Effector memory CD8-positive, alpha-beta T cell (primary cell): ENCODE measurements at regions not wholly inside any gene's neighbourhood (a gene's known extent, or its start where the extent isn't known, plus 50 kb on each side); places are given as distances from the start of the nearest gene placed in this dataset.

Source experiments
- ATAC-seq: fragments of 150-1000 bp; cut with Tn5 transposase; replicated peaks from 2 replicates; pipeline ENCODE4 v1.10.0; 2021; ENCODE audit warnings: mild to moderate bottlenecking, moderate library complexity
- DNase-seq, 3 experiments: peaks; one replicate each; pipeline ENCODE4 v3.0.0; 2021
- H3K27ac Mint-ChIP-seq, 2 donors: one replicate each; pipeline ENCODE4 v1.8.0; 2022; ENCODE audit warnings: mild to moderate bottlenecking in 2 of 2, mixed read lengths in 2 of 2, moderate library complexity in 2 of 2
- H3K27me3 Mint-ChIP-seq, 2 donors: one replicate each; pipeline ENCODE4 v1.8.0; 2022; ENCODE audit warnings: mixed read lengths in 2 of 2
- H3K36me3 Mint-ChIP-seq: one replicate; pipeline ENCODE4 v1.8.0; 2022; ENCODE audit warnings: mild to moderate bottlenecking, moderate library complexity, mixed read lengths; ENCODE audit not compliant: insufficient read depth
- H3K4me1 Mint-ChIP-seq, 2 donors: one replicate each; pipeline ENCODE4 v1.8.0; 2022; ENCODE audit warnings: low read depth in 2 of 2, mixed read lengths in 2 of 2
- H3K4me3 Mint-ChIP-seq, 2 donors: one replicate each; pipeline ENCODE4 v1.8.0; 2022; ENCODE audit warnings: mild to moderate bottlenecking in 2 of 2, mixed read lengths in 2 of 2, moderate library complexity in 2 of 2
- H3K9me3 Mint-ChIP-seq, 2 donors: one replicate each; pipeline ENCODE4 v1.8.0; 2022; ENCODE audit warnings: mixed read lengths in 2 of 2

GRCh38 chr10:8128511-8128910, 74.0 kb downstream of the GATA3 start:
- no peak overlapping the region for H3K4me3 Mint-ChIP-seq
- H3K36me3 Mint-ChIP-seq: no peaks in the 10 kb centered on the region
- no peak for DNase-seq
- ATAC-seq: no peak
- peaks cover 9 to 13% of the 10 kb centered on the region in 2 donors for H3K27me3 Mint-ChIP-seq
- peaks cover 3 to 15% of the 10 kb centered on the region in 2 donors for H3K4me1 Mint-ChIP-seq
- H3K27ac Mint-ChIP-seq: no peak overlapping the region
- no peaks in the 10 kb centered on the region for H3K9me3 Mint-ChIP-seq

DNA sequence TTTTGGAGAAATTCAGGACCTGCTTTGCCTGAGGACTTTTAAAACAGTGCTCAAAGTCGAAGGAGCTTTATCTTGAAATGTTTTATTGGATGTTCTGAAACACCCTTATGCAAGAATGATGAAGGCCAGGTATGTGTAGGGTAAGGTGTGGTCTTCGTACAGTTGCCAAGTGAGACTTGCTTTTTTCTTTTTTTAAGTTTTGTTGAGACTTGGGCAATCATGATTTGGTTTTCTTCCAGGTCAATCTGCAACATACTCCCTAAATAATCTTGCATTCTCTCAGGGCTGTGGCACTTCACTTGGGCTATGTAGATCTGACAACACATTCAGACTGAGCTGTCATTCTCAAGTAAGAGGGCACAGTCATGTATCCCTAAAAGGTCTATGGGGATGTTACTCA, 75.0 kb downstream of the GATA3 start:
- Mint-ChIP-seq H3K9me3 (no peaks in the 10 kb centered on the region), H3K4me1 (peaks cover 3 to 15% of the 10 kb centered on the region in 2 donors), H3K4me3 (no peak overlapping the region), H3K36me3 (no peaks in the 10 kb centered on the region), H3K27me3 (peaks cover 13 to 15% of the 10 kb centered on the region in 2 donors), H3K27ac (no peak overlapping the region)
- no peak for DNase-seq
- no peak for ATAC-seq

- H3K4me1 Mint-ChIP-seq: peaks cover 3 to 12% of the 10 kb centered on the region in 2 donors
- no peak for DNase-seq
- H3K27ac Mint-ChIP-seq: no peak overlapping the region
- ATAC-seq: no peak
- H3K9me3 Mint-ChIP-seq: no peaks in the 10 kb centered on the region
- peaks cover 13 to 15% of the 10 kb centered on the region in 2 donors for H3K27me3 Mint-ChIP-seq
- H3K4me3 Mint-ChIP-seq: no peak overlapping the region
- H3K36me3 Mint-ChIP-seq: no peaks in the 10 kb centered on the region
Observed at GRCh38 chr10:8130973-8131911, 76.8 kb downstream of the GATA3 start.

- no peak overlapping the region for H3K27ac Mint-ChIP-seq
- peaks cover 9 to 11% of the 10 kb centered on the region in 2 donors for H3K4me1 Mint-ChIP-seq
- no peak for DNase-seq
- ATAC-seq: no peak
- H3K4me3 Mint-ChIP-seq: no peak overlapping the region
- H3K27me3 Mint-ChIP-seq: peaks cover 13 to 15% of the 10 kb centered on the region in 2 donors
- H3K9me3 Mint-ChIP-seq: no peaks in the 10 kb centered on the region
- H3K36me3 Mint-ChIP-seq: no peaks in the 10 kb centered on the region
Observed at GRCh38 chr10:8133146-8133545, 78.7 kb downstream of the GATA3 start.

DNA sequence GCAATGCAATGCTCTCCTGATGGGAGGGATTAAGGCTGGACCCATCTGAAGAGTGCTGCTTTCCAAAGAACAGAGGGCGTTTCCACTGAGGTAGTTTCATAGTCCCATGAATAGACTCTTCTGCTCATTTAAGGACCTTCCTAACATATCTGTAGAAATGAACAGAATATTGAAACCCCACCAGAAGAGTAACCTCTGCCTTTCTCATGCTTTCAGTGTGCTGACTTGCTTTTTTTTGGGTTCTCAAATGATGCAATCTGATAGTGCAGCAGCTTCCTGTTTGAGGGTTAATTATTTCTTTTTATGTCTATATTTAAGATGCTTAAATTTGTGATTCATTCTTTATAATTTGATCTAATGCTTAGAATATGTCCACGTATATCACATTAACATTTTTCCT, 82.2 kb downstream of the GATA3 start:
- Mint-ChIP-seq H3K36me3 (no peaks in the 10 kb centered on the region), H3K9me3 (no peaks in the 10 kb centered on the region), H3K27ac (peak overlapping the region; percentile 27 to 68), H3K27me3 (peaks cover 10 to 21% of the 10 kb centered on the region in 2 donors), H3K4me1 (peaks cover 11 to 17% of the 10 kb centered on the region in 2 donors), H3K4me3 (peak overlapping the region; percentile 33 to 67)
- no peak for ATAC-seq
- no peak for DNase-seq

- Mint-ChIP-seq H3K9me3 (no peaks in the 10 kb centered on the region), H3K4me3 (peak overlapping the region; percentile 33 to 67), H3K36me3 (no peaks in the 10 kb centered on the region), H3K27me3 (peaks cover 6 to 21% of the 10 kb centered on the region in 2 donors), H3K27ac (peak overlapping the region; percentile 27 to 68), H3K4me1 (peaks cover 8 to 14% of the 10 kb centered on the region in 2 donors)
- ATAC-seq: peak; percentile 70
- peak in 1 of 3 experiments; percentile 6 for DNase-seq
Observed at GRCh38 chr10:8137272-8137681, 82.8 kb downstream of the GATA3 start.

DNA sequence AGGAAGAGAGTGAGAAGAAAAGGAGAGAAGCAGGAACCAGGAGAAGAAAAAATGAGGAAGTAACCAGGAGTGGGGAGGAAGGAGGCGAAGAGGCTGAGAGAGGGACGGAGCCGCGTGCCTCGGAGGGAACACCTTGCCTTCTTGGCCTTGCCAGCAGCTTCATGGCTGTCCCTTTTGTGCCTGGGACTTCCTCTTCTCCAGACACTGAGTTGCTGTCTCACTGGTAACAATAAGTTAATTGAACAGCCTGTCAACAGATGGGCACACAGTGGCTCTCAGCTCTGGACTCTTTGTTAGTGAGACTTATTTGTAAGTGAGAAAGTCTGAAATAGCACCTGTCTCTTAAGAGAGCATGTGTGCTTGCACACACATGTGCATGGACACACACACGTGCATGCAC, 83.2 kb downstream of the GATA3 start:
- DNase-seq (no peak), ATAC-seq (peak; percentile 44)
- peak overlapping the region; percentile 27 to 68 for H3K27ac Mint-ChIP-seq
- H3K4me3 Mint-ChIP-seq: peak overlapping the region; percentile 33 to 67
- H3K36me3 Mint-ChIP-seq: no peaks in the 10 kb centered on the region
- H3K27me3 Mint-ChIP-seq: peaks cover 6 to 20% of the 10 kb centered on the region in 2 donors
- H3K4me1 Mint-ChIP-seq: peaks cover 8 to 14% of the 10 kb centered on the region in 2 donors
- no peaks in the 10 kb centered on the region for H3K9me3 Mint-ChIP-seq

- DNase-seq (no peak), ATAC-seq (no peak)
- Mint-ChIP-seq H3K36me3 (no peaks in the 10 kb centered on the region), H3K27me3 (peaks cover 0 to 12% of the 10 kb centered on the region in 2 donors), H3K4me3 (no peak overlapping the region), H3K9me3 (no peaks in the 10 kb centered on the region), H3K4me1 (peaks cover 8 to 10% of the 10 kb centered on the region in 2 donors), H3K27ac (peak overlapping the region in 1 of 2 donors; percentile 44)
Observed at GRCh38 chr10:8138471-8138870, 84.0 kb downstream of the GATA3 start.

DNA sequence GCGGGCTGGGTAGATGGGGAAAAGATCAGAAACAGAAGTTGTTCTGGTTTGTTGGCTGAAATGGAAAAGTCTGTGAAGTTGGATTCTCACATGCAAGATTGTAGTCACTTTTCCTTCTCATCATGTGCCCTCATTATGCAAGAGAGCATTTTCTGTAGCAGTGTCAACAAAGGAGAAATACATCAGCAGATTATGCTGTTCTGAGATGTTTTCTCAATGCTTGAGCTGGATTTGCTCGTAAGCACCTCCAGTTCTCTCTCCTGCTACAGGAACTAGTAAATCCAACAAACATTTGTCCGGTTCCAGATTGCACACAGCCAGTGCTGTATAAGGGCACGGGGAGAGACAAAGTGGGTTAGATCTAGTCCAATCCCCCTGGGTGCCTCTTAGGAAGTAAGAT, 90.0 kb downstream of the GATA3 start:
- peaks cover 0 to 5% of the 10 kb centered on the region in 2 donors for H3K4me1 Mint-ChIP-seq

DNA sequence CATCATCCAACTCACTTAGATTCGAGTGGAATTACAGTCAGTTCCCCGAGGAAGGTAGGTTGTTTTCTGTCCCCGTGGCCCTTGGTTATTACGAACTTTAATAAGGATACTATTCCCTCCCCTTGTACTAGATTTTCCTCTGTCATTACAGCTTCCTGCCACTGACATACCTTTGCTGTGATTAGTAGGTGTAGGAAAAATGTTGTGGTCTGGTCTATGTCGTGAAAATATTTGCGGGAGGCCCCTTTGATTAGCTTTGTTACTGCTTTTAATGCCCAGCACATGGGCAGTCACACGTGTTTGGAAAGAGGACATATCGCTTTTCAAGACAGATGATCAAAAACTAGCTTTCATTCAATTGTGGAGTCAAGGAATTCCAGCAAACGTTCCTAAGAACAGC, 92.2 kb downstream of the GATA3 start:
- Mint-ChIP-seq H3K27me3 (peaks cover 0 to 4% of the 10 kb centered on the region in 2 donors), H3K4me1 (no peaks in the 10 kb centered on the region)

More for the DNA sequence above, 90.0 kb downstream of the GATA3 start:
- DNase-seq (no peak), ATAC-seq (no peak)
- H3K4me3 Mint-ChIP-seq: no peak overlapping the region
- H3K27ac Mint-ChIP-seq: no peak overlapping the region
- H3K36me3 Mint-ChIP-seq: no peaks in the 10 kb centered on the region
- H3K27me3 Mint-ChIP-seq: peaks cover 4 to 6% of the 10 kb centered on the region in 2 donors
- no peaks in the 10 kb centered on the region for H3K9me3 Mint-ChIP-seq

GRCh38 chr10:8149991-8150390, 95.5 kb downstream of the GATA3 start:
- Mint-ChIP-seq H3K27me3 (peaks cover 0 to 11% of the 10 kb centered on the region in 2 donors), H3K27ac (no peak overlapping the region), H3K4me1 (no peaks in the 10 kb centered on the region), H3K36me3 (no peaks in the 10 kb centered on the region), H3K9me3 (no peaks in the 10 kb centered on the region), H3K4me3 (no peak overlapping the region)
- ATAC-seq (no peak), DNase-seq (no peak)

More for the DNA sequence above, 92.2 kb downstream of the GATA3 start:
- no peak overlapping the region for H3K27ac Mint-ChIP-seq
- H3K36me3 Mint-ChIP-seq: no peaks in the 10 kb centered on the region
- no peak overlapping the region for H3K4me3 Mint-ChIP-seq
- H3K9me3 Mint-ChIP-seq: no peaks in the 10 kb centered on the region
- ATAC-seq: no peak
- DNase-seq: no peak

DNA sequence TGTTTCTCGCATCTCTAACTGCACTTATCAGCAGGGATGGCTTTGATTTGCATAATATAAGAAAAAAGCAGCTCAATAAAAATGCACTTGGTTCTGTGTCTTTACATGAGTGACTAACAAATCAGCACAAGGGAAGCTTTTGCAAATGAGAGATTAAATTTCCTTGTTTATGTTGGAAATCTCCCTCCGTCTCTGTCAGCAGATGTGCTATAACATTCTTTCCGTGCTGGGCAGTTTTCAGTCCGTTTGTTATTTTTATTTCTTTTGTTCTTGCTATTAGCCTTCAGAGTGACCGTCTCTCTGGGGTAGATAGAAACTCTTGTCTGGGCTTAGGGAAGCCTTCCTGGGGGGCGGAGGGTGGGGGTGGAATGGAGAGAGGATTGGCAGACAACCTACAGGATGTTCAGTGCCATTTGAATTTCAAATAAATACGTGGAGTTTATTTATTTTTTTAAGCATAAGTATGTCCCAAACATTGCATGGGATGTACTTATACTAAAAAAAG, 96.0 kb downstream of the GATA3 start:
- Mint-ChIP-seq H3K27ac (peak overlapping the region in 1 of 2 donors; percentile 74), H3K9me3 (no peaks in the 10 kb centered on the region)

GRCh38 chr10:8151086-8151485, 96.6 kb downstream of the GATA3 start:
- DNase-seq: no peak
- H3K9me3 Mint-ChIP-seq: no peaks in the 10 kb centered on the region
- no peak overlapping the region for H3K27ac Mint-ChIP-seq
- ATAC-seq: no peak
- H3K36me3 Mint-ChIP-seq: no peaks in the 10 kb centered on the region
- no peaks in the 10 kb centered on the region for H3K4me1 Mint-ChIP-seq
- peaks cover 3 to 16% of the 10 kb centered on the region in 2 donors for H3K27me3 Mint-ChIP-seq
- H3K4me3 Mint-ChIP-seq: no peak overlapping the region

More for the DNA sequence above, 96.0 kb downstream of the GATA3 start:
- H3K36me3 Mint-ChIP-seq: no peaks in the 10 kb centered on the region
- ATAC-seq (no peak), DNase-seq (no peak)
- peaks cover 0 to 11% of the 10 kb centered on the region in 2 donors for H3K27me3 Mint-ChIP-seq
- no peak overlapping the region for H3K4me3 Mint-ChIP-seq
- H3K4me1 Mint-ChIP-seq: no peaks in the 10 kb centered on the region

- ATAC-seq (no peak), DNase-seq (no peak)
- Mint-ChIP-seq H3K4me1 (peaks cover 5 to 7% of the 10 kb centered on the region in 2 donors), H3K9me3 (peaks cover 0 to 2% of the 10 kb centered on the region in 2 donors), H3K36me3 (no peaks in the 10 kb centered on the region), H3K27ac (no peak overlapping the region), H3K27me3 (peaks cover 36 to 52% of the 10 kb centered on the region in 2 donors), H3K4me3 (no peak overlapping the region)
Observed at GRCh38 chr10:8156918-8157317, 102.4 kb downstream of the GATA3 start.
